ENCODE measurements at regions not wholly inside any gene's neighbourhood (a gene's known extent, or its start where the extent isn't known, plus 50 kb on each side); places are given as distances from the start of the nearest gene placed in this dataset.

- no peak for TF ChIP-seq POLR2A (IDR thresholded peaks at IDR 0.05; ENCODE audit: extremely low read depth, insufficient read length)
- TF ChIP-seq MAX (IDR thresholded peaks at IDR 0.05; ENCODE audit: low read depth, low read length) = no peak
- no peak for TF ChIP-seq MYC (IDR thresholded peaks at IDR 0.05; ENCODE audit: low read depth, low read length)
- TF ChIP-seq CTCF (IDR thresholded peaks at IDR 0.05; ENCODE audit: low read depth, low read length) = no peak
- no peak for DNase-seq (ENCODE audit: low read depth)
- no peak overlapping the region for H3K4me3 ChIP-seq (ENCODE audit: low read depth, low read length)
Observed at GRCh38 chr9:106575823-106576222, 287.1 kb upstream of the ZNF462 start.

GRCh38 chr9:106576232-106576760 lies 286.7 kb upstream of the ZNF462 start:
- H3K4me3 ChIP-seq (ENCODE audit: low read depth, low read length) = no peak overlapping the region
- no peak for TF ChIP-seq MYC (IDR thresholded peaks at IDR 0.05; ENCODE audit: low read depth, low read length)
- TF ChIP-seq MAX (IDR thresholded peaks at IDR 0.05; ENCODE audit: low read depth, low read length) = no peak
- no peak for TF ChIP-seq CTCF (IDR thresholded peaks at IDR 0.05; ENCODE audit: low read depth, low read length)
- TF ChIP-seq POLR2A (IDR thresholded peaks at IDR 0.05; ENCODE audit: extremely low read depth, insufficient read length) = no peak
- no peak for DNase-seq (ENCODE audit: low read depth)

- TF ChIP-seq MYC (IDR thresholded peaks at IDR 0.05; ENCODE audit: low read depth, low read length) = no peak
- no peak for TF ChIP-seq POLR2A (IDR thresholded peaks at IDR 0.05; ENCODE audit: extremely low read depth, insufficient read length)
- DNase-seq (ENCODE audit: low read depth) = no peak
- no peak overlapping the region for H3K4me3 ChIP-seq (ENCODE audit: low read depth, low read length)
Observed at GRCh38 chr9:106577121-106577520, 285.8 kb upstream of the ZNF462 start.

GRCh38 chr9:106580546-106580945 lies 282.4 kb upstream of the ZNF462 start:
- H3K4me3 ChIP-seq (ENCODE audit: low read depth, low read length) = no peak overlapping the region
- TF ChIP-seq MAX (IDR thresholded peaks at IDR 0.05; ENCODE audit: low read depth, low read length) = no peak
- no peak for TF ChIP-seq CTCF (IDR thresholded peaks at IDR 0.05; ENCODE audit: low read depth, low read length)
- TF ChIP-seq POLR2A (IDR thresholded peaks at IDR 0.05; ENCODE audit: extremely low read depth, insufficient read length) = no peak
- no peak for TF ChIP-seq MYC (IDR thresholded peaks at IDR 0.05; ENCODE audit: low read depth, low read length)
- DNase-seq (ENCODE audit: low read depth) = no peak

GRCh38 chr9:106581973-106582372 lies 281.0 kb upstream of the ZNF462 start:
- TF ChIP-seq CTCF (IDR thresholded peaks at IDR 0.05; ENCODE audit: low read depth, low read length) = no peak
- TF ChIP-seq MYC (IDR thresholded peaks at IDR 0.05; ENCODE audit: low read depth, low read length) = no peak
- TF ChIP-seq MAX (IDR thresholded peaks at IDR 0.05; ENCODE audit: low read depth, low read length) = no peak
- no peak for TF ChIP-seq POLR2A (IDR thresholded peaks at IDR 0.05; ENCODE audit: extremely low read depth, insufficient read length)
- H3K4me3 ChIP-seq (ENCODE audit: low read depth, low read length) = no peak overlapping the region
- DNase-seq (ENCODE audit: low read depth) = no peak

- TF ChIP-seq MAX (IDR thresholded peaks at IDR 0.05; ENCODE audit: low read depth, low read length) (no peak), CTCF (IDR thresholded peaks at IDR 0.05; ENCODE audit: low read depth, low read length) (no peak), MYC (IDR thresholded peaks at IDR 0.05; ENCODE audit: low read depth, low read length) (no peak), POLR2A (IDR thresholded peaks at IDR 0.05; ENCODE audit: extremely low read depth, insufficient read length) (no peak)
- no peak overlapping the region for H3K4me3 ChIP-seq (ENCODE audit: low read depth, low read length)
- no peak for DNase-seq (ENCODE audit: low read depth)
Observed at GRCh38 chr9:106583751-106584150, 279.2 kb upstream of the ZNF462 start.

All from NB4 (cell line).